ENCODE measurements at regions not wholly inside any gene's neighbourhood (a gene's known extent, or its start where the extent isn't known, plus 50 kb on each side); places are given as distances from the start of the nearest gene placed in this dataset.
"Not testable (repeated sequence)": the region's sequence is repeated elsewhere in the genome, so short reads cannot be mapped to it uniquely, and the experiment has no call there.

DNA sequence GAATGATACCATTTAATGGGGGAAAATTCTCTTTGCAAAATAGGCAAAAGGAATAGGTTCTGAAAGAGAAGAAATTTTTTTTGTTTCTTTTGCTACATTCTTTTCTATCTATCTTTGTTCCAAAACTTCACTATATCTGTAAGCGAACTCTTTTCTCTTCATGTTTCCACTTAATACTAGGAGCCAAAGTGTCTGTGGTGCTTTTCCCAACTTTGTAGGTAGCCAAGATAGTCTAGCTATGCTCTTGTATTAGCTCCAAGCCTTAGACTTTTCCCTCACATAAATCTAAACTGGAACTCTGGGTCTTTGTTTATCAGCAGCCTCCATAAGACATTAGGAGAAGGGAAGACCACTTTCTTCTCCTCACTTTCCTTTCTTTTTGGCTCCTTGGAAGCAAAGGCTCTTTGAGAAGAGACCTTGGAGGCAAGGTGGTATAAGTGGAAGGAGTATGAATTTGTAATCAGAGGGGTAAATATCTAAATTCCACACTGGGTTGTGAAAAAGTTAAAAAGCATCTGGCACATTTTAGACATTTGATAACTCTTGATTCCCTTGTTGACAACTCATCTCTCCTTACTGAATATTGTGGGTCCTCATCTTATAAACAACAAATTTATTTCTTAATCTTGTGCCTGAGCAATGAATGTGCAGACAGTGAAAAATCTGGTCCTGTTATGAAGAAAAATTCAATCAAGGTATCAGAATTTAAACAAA lies 130.0 kb downstream of the EHF start:
- DNase-seq = no peak

DNA sequence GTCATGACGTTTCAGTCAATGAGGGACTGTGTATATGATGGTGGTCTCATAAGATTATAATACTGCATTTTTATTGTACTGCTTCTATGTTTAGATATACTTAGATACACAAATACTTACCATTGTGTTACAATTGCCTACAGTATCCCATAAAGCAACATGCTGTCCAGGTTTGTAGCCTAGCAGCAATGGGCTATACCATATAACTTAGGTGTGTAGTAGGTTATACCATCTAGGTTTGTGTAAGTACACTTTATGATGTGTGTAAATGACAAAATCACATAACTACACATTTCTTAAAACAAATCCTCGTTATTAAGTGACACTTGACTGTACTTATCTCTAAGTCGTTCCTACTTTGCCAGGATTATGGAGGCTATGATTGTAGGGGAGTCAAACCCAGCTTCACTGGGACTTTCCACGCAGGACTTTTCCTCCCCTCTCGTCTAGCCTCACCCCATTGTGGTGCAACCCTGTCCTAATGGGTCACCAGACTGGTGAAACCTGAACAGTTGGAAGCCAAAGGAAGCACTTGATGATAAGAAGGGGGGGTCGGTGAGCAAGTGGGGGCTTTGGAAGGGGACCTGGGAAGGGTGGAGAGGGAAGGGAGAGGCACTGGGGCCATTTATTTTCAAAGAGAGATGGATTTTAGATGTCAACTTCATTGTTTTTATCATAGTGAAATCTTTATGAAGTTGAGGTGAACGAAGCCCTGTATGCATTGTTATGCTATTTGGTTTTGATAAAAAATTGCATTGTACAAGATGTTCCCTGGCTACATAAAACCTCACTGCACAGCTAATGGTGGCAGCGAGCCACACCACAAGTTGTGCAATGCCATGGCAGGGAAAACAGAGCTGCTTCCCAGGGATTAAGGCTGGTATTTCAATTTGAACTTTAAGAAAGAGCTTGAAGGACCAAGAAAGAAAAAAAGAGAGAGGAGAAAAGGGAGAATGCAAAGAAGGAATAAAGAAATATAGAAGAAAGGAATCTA lies 129.1 kb downstream of the EHF start:
- DNase-seq = no peak

DNA sequence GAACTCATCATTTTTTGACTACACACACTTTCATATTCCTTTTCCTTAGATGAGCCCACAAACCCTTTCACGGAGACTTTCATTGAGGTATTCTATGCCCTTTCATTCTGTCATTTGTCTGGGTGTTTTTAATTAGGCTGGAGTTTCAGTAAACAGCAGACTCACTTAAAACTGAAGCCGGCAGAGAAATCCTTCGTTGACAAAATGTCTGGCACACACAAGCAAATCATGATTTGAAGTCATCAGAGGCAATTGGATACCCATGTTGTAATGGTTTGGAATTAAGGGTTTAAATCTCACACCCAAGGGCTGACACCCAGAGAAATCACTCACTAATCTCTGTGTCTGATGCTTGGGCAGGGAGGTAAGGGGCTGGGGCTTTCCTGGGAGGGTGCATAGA lies 127.1 kb downstream of the EHF start:
- DNase-seq = no peak

DNA sequence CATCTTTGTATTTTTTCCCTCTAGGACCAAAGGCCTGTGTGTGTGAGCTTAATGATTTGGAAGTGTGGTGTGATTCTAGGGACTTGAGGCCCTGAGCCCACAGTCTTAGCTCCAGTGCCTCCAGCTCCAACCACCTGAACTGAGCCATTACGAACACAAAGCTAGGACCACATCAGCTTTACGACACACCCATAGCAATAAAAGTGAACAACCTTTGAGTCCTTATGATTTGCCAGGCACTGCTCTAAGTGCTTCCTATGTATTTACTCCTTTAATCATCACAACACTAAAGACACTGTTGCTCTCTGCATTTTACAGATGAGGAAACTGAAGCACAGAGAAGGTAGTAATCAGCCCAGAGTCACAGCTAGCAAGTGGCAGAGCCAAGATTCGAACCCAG lies 126.4 kb downstream of the EHF start:
- no peak for DNase-seq

DNA sequence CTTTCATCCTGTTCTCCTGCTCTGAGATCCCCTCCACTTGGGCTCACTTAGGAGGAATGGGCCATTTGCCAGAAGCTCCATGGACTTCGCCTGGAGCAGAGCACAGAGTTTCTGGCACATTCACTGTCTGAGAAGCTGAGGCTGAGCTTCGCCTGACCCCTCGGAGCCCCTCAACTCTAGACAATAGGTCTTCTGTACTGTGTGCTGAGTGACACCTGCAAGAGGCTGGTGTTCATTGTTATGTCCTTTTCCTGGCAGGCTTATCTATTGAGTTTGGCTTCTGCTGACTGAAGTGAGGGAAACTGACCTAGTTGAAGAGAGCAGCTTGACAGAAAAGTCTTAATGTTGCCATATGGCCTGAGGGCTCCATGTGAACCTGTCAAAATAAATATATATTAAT lies 124.3 kb downstream of the EHF start:
- no peak for DNase-seq

DNA sequence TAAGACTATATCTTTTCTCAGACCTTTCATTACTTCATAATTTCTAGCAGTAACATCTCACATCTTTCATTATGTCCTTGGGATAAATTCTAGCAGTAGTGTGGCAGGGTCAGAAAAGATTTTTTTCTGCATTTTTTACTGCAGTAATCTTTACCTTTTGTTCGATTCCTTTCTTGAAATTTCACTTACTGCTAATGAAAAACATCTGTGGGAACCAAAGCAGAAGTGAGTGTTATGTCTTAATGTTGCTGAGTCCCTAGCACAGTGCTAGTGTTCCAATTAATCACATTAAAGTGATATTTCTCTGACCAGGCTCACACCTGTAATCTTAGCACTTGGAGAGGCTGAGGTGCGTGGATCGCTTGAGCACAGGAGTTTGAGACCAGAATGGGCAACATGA lies 123.6 kb downstream of the EHF start:
- DNase-seq = no peak

DNA sequence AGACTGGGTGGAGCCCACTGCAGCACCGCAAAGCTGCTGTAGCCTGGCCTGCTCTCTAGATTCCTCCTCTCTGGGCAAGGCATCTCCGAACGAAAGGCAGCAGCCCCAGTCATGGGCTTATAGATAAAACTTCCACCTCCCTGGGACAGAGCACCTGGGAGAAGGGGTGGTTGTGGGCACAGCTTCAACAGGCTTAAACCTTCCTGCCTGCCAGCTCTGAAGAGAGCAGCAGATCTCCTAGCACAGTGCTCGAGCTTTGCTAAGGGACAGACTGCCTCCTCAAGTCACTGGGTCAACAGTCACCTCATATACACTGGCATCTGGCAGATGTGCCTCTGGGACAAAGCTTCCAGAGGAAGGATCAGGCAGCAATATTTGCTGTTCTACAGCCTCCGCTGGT lies 117.3 kb downstream of the EHF start:
- DNase-seq = no peak

DNA sequence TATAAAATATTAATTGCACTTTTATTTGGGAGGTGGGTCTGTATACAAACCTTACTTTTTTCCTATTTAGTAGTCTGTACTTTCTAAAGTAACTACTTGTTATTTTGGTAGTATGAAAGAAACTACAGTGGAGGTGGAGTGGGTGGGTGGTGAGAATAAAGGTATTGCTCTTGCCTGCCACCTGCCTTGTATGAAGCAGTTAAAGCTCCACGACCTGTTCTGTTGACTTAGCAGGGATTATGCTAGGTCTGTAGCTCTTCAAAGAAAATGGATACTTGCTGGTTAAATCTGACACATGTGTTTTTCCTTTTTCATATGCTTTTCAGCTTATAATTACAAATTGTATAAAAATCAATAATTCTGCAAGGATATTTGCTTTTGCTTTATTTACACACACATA lies 111.9 kb downstream of the EHF start:
- peak; percentile 4 for DNase-seq

DNA sequence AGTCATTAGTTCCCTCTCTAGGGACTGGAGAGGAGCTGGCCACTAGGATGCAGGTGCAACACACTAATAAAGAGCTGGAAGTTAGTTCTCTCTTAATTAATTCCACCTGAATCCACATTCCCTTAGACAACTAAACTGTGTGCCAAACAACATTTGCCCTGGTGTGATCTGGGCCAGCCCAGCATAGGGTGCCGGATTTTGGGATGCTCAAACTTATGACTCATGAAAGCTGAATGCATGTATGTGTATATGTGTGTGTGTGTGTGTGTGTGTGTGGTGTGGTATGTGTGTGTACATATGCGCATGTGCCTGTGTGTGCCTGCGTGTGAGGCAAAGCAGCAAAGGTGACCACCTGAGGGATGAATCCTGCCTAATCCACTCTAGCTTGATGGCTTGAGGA lies 110.7 kb downstream of the EHF start:
- no peak for DNase-seq

DNA sequence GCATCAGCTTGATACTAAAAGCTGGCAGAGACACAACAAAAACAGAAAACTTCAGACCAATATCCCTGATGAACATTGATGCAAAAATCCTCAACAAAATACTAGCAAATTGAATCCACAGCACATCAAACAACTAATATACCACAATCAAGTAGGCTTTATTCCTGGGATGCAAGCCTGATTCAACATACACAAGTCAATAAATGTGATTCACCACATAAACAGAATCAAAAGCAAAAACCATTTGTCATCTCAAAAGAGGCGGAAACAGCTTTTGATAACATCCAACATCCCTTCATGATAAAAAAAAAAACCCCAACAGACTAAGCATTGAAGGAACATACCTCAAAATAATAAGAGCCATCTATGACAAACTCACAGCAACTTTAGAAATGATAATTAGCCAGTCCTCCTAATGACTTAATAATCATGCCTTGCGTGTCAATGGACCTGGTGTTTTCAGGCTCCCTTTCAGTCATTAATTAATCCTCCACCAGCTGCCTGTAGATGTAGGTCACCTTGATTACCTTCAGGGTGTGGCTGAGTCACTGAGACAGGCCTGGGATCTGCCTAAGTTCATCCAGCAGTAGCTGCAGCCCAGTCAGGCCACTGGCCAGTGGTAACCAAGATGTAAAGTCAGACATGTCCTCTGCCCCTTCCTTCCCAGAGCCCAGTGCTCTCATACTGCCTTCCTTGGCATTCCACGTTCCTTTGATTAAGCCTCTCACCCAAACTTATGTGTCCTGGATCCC lies 109.8 kb downstream of the EHF start:
- DNase-seq = no peak

DNA sequence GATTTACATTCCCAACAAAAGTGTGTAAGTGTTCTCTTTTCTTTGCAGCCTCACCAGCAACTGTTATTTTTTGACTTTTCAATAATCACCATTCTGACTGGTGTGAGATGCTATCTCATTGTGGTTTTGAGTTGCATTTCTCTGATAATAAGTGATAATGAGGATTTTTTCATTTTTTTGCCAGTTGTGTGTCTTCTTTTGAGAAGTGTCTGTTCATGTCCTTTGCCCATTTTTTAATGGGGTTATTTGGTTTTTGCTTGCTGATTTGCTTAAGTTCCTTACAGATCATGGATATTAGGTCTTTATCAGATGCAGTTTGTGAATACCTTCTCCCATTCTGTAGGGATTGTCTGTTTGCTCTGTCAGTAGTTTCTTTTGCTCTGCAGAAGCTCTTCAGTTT lies 107.7 kb downstream of the EHF start:
- no peak for DNase-seq

DNA sequence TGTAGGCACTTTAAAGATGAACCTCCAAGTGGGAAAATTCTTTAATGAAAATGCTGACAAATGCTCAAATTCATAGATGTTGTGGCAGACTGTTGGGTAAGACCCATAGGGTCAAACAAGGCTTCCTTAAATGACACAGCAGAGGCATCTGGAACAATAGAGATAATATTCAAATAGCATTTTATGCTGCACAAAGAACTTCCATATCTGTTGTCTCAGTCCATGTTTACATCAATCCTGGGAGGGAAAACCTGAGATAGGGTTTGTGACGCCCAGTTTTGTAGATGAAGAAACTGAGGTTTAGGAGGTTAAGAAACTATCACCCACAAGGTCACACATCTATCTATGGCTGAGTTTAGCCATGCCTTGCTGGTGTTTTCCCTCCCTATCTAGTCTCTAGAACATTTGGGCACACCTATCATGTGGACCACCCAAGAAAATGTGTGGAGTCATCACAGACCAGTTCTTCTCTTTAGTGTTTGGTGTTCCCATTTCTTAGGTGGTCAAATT lies 106.4 kb downstream of the EHF start:
- no peak for DNase-seq

DNA sequence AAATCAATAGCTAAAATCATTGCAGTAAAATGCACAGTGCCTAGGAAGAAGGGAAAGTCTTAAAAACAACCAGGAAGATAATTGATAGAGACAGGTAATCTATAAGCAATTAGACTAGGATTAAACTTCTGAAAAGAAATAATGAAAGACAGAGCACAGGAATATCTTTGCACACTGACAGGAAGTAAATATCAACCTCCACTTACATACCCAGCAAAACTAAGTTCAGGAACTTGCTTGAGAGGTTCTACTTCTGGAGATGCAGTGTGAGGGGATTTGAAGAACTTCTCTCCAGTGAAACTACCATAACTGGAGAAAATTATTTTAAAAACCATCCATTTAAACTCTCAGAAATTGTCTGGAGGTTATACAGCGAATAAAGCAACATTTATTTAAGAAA lies 104.1 kb downstream of the EHF start:
- DNase-seq = no peak

DNA sequence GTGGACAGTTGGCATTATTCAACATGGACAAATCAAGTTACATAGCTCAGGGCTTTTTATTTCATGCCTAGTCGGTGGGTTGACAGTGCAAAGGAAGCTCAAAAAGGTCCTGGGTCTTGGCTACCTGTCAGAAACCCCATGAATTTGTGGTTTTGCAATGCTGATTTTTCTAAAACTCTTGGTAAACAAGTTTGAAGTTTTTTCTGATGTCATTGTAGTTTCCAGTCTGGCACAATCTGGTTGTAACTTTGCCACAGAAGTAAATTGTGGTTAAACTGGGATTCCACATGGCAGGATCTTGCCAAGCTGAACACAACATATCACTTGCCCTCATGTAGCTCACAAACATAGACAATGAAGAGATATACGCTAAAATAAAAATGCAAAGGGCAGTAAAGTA lies 100.8 kb downstream of the EHF start:
- no peak for DNase-seq

DNA sequence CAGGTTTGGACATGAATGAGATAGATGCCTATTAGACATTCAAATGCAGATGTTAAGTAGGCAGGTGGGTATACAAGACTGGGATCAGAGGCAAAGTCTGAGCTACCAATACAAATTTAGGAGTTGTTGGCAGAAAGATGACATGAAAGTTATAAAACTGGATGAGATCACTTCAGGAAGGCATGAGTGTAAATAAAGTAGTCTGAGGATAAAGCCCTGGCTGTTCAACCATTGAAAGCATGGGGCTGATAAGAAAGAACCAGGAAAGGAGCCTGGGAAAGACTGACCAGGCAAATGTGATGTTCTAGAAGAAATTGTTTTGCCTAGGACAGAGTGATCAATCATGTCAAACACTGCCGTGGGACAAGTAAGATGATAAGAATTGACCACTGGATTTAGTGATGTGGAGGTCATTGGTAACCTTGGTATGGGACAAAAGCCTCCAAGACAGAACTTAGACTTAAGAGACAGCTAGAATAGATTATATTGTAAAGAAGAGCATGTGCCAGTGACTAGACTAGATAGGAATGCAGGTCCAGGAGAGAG lies 98.5 kb downstream of the EHF start:
- DNase-seq = no peak

DNA sequence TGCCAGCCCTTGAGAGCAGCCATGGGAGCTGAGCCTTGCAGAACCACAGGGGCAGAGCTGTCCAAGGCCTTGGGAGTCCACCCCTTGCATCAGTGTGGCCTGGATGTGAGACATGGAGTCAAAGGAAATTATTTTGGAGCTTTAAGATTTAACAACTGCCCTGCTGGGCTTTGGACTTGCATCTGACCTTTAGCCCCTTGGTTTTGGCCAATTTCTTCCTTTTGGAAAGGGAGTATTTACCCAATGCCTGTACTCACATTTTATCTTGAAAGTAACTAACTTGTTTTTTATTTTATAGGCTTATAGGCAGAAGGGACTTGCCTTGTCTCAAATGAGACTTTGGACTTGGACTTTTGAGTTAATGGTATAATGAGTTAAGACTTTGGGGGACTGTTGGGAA lies 92.7 kb downstream of the EHF start:
- DNase-seq = not testable (repeated sequence)

All from NCI-H510A (cell line).